Adipose tissue (tissue), 3 donors: ENCODE measurements at regions not wholly inside any gene's neighbourhood (a gene's known extent, or its start where the extent isn't known, plus 50 kb on each side); places are given as distances from the start of the nearest gene placed in this dataset.
"Not testable (repeated sequence)": the region's sequence is repeated elsewhere in the genome, so short reads cannot be mapped to it uniquely, and the experiment has no call there.

Experiments used
- H3K27ac ChIP-seq: one replicate; pipeline ENCODE4 v1.5.1; 2013; ENCODE audit warnings: low read depth, low read length
- WGBS, 3 donors: extraction: QIAGEN DNeasy Blood & Tissue Kit; methylation state at CpG; one replicate each; pipeline ENCODE4 v1.1.7; 2013; 5-methylcytosine and 5-hydroxymethylcytosine counted together
- donor health status: healthy with polysubstance abuse.
- donor health status: Bipolar disorder and iron deficiency.
- donor health status: healthy.

DNA sequence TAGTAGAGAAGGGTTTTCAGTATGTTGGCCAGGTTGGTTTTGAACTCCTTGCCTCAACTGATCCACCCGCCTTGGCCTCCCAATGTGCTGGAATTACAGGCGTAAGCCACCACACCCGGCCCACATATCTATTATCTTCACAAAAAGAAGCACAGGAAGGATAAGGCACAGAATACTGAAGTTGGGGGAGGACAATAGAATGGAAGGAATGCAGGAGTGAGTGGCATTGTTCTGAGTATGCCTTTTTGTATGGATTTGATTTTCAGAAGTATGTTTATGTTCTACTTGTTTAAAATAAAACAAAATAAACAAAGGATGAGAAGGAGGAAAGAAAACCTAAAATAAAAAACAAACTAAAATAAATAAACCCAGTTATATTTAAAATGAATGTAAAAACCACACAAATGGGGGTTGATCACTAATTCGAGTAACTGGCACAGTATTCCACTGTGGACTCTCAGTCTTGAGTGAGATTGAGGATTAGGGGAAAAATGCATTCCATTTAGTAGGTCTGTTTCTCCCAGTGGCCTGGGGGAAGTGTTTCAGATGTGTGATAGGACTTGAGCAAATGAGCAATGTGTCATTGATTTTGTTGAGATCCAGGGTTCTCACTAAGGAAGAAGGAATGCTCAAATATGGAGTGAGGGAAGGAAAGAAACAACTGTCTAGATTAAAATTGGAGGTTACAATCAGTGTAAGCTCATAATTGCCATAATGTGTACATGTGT lies 109.0 kb upstream of the C1QTNF7 start:
- H3K27ac ChIP-seq = no peak overlapping the region
- 79 to 90% (median 89%) methylated on average over 4 of the region's 4 CpGs for WGBS, 3 donors

DNA sequence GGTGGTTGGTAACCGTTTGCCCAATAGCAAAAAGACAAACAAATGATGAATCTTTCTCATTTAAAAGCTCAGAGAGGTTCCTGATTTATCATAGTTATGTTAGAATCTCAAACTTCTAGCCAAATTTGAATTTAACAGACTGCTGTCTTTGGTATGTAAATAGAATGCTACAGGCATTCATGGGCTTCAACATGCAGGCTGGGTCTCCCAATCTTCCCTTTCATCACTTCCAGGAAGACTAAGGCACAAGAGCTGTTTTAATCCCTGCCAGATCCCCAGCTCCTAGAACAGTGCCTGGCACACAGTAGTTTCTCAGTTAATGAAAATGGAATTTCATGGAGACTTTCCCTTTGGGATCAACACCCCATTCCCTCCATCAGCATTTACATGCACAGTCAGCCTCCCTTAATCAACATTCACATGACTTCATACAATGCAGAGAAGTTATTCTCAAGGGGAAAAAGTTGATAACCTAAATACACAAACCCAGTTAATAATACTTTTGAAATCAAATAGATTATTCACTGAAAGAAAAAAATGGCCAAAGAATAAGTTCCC lies 107.6 kb upstream of the C1QTNF7 start:
- H3K27ac ChIP-seq = no peak overlapping the region
- 38 to 74% (median 63%) methylated on average over 1 of the region's 1 CpG for WGBS, 3 donors

DNA sequence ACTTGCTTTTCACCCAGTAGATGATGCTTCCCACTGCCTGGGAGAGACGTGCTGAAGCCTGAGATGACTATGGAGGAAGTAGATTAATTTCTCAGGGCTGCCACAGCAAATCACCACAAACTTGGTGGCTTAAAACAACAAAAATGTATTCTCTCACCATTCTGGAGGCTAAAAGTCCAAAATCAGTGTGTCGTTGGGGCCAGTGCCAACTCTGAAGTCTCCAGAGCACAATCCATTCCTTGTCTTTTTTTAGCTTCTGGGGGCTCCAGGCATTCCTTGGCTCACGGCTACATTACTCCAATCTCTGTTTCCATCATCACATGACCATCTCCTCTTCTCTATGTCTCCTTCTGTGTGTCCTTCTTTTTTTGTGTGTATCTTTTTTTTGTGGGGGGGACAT lies 105.8 kb upstream of the C1QTNF7 start:
- WGBS, 3 donors = 37 to 57% (median 39%) methylated on average over 3 of the region's 3 CpGs

DNA sequence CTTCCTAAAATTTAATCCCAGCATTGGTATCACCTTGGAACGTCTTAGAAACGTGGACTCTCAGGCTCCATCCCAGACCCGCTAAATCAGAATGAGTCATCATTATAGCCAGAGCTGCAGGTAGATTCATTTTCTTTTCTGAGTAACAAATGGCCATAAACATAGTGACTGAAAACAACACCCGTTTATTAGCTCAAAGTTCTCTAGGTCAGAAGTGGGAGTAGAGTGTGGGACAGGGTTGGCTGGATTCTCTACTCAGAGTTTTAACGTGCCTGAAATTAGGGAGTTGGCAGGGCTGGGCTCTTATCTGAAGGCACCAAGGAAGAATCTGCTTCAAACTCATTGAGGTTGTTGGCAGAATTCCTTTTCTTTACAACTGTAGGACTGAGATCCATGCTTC lies 101.8 kb upstream of the C1QTNF7 start:
- 60 to 78% (median 65%) methylated on average over 5 of the region's 5 CpGs for WGBS, 3 donors
- H3K27ac ChIP-seq = no peak overlapping the region

More for the DNA sequence above, 105.8 kb upstream of the C1QTNF7 start:
- no peak overlapping the region for H3K27ac ChIP-seq

DNA sequence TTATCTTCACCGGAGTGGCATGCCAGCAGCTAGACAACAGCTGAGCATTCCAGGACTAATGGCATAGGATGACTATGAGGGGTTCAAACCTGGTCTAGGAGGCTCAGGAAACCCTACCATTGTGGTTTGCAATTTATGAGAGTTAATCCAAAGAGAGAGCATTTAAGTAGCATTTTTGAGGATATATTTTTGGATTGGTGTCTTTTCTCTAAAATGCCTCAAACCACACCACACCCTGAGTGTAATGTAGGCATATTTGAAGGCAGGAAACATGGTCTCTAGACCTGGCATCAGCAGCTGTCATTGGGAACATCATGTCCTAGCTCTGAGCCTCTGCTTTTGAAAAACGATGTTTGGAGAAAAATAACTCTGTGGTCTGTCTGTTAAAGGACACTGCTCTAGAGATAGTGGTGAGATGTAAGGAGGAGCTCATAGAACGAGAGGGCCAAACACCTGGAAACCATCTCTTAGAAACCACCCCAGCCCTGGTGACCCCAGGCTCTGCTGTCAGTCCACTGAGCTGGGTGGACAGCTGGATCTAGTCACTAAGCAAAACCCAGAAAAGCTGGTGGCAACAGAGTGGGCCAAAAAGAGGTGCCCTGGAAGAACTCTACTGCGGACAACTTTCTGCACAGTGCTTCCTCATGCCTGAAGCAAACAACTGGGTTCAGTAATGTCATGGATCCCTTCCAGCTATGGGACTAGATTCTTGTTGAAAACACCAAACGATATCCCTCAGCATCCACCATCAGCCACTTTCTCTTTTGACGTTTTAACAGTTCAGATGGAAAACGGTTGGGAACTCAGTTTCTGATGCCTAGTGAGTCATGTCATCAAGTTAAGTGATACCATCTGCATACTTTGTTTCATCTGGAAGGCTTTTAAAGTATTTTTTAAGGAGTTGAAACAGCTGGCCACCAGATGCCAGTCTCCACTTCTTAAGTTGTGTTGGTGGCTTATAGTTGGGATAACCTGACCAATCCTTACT lies 100.2 kb upstream of the C1QTNF7 start:
- H3K27ac ChIP-seq = no peak overlapping the region
- 67 to 74% (median 72%) methylated on average over 7 of the region's 7 CpGs for WGBS, 3 donors

DNA sequence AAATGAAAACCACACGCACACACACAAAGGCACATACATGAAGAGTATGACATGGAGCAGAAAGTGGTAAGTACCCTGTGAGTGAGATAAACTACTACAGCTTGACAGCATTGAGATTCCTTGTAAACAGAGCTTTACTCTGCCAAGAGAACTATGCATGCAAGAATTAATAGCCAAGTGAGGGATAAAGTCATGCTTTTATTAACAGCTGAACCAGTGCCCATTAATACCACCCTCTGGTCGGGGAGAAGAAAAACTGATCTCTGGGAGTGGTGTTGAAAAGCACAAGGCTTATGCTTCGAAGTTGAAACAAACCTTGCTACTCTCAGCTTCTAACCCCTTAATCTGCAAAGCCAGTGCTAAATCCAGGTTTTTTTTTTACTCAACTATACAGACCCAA lies 95.9 kb upstream of the C1QTNF7 start:
- H3K27ac ChIP-seq = no peak overlapping the region
- WGBS, 3 donors = 62 to 64% (median 63%) methylated on average over 3 of the region's 3 CpGs

DNA sequence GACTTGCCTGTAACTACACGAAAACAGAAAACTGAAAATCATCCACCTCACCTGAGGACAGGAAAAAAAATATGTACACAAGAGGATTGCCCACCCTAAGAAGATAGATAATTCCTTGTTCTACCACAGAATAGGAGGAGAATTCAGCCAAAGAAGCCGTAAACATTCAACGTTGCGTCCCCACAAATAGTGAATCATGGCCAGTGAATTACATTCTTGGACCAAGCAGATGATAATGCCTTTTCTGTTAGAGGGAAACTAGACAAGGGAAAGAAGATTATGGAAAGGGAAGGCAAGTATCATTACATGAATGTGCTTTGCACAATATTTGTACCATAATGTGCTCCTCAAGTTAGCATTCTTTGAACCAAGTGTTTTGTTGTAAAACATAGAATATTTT lies 95.5 kb upstream of the C1QTNF7 start:
- no peak overlapping the region for H3K27ac ChIP-seq
- 84 to 89% (median 86%) methylated on average over 4 of the region's 4 CpGs for WGBS, 3 donors

DNA sequence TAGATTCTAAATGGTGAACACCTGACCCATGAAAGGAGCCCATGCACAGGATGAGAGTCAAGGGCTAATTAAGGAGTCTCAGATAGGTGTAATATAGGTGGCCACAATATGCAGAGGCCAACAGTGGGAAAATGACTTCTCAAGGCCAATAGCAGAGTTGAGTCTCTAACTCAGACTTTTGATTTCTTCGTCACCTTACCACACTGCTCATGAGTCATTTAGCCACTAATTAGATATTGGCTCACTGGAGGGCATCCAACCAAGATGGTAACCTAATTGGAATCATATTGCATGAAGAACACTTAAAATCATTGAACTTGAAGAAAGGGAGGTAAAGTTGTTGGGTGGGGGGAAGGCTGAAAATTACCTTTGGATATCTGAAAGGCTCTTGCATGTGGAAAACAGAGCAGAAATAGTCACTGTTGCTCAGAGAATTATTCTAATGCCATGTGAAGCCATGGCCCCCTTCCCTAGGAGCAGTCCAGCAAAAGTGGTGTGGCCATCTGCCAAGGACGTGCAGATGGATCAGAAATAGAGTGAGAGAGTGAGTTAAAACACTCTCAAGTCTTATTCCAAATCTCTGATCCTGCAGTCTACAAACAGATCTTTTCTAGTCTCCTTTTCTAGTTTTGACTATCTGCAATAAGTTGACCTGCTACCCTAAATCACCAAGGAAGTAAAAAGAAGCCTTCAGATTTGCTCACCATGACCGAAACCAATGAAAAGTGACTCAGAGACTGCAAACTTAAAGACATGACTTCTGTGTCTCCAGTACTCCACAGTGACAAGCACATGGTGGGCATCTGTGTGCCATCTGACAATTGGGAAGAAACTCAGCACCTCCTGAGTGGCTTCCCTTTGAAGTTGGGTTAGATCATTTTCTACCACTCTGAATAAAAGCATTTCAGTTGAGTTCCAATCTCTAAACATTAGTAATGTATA lies 93.9 kb upstream of the C1QTNF7 start:
- H3K27ac ChIP-seq = no peak overlapping the region
- 65 to 80% (median 68%) methylated on average over 3 of the region's 3 CpGs for WGBS, 3 donors

DNA sequence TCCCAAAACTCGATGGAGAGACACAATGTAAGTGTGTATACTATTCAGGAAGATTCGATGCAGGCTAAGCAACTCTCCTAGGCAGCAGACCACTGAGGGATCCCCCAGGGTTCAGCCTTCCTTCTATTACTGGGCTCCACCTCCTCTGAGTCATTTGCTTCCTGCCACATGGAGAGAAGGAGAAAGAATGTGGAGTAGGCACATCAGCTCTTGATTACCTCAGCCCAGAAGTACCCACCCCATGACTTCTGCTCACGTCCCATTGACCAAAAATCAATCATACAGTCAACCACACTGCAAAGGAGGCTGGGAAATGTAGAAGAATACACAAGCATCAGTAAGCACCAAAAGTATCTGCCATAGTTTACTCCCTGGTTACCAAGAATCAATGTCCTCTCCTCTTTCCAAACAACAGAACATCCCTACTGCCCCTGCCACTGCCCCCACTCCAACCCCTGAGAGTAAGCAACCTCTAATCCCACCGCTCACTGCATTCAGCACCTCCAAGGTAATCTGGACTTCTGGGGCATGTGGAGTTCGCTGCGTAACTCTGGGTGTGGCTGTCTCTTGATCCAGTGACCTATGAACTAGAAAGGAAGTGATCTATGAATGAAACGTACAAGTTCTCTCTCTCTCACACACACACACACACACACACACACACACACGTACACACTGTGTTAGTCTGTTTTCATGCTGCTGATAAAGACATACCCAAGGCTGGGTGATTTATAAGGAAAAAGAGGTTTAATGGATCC lies 91.2 kb upstream of the C1QTNF7 start:
- H3K27ac ChIP-seq = no peak overlapping the region
- WGBS, 3 donors = 70 to 71% (median 70%) methylated on average over 8 of the region's 8 CpGs

DNA sequence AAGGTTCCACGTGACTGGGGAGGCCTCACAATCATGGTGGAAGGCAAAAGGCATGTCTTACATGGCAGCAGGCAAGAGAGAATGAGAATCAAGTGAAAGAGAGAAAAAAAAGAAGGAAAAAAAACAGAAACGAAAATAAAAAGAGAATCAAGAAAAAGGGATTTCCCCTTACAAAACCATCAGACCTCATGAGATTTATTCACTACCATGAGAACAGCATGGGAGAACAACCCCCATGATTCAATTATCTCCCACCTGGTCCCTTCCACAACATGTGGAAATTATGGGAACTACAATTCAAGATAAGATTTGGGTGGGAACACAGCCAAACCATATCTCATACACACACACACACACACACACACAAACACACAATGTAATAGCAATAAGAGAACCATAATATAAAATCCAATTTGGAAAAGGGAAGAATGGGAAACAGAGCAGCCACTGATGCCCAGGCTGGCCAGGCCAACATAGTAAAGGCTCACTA lies 90.6 kb upstream of the C1QTNF7 start:
- not testable (repeated sequence) for H3K27ac ChIP-seq

DNA sequence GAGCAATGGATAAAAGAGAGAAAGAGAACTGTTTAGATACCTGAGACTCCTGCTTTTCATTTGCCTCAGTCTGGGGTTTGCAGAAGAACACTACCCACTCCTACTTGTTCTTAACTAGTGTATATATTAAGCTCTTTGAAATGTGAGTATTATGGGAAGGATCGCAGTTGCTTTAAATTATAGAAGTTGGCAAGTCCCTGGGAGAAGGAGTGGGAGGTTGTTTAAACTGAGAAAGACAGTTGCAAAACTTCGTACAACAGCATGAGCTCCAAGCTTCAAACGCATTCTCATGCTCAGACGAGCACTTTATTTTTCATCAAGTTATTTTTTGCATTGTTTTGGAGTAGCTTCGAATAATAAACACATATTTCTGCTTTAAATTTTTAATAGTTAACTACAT lies 88.1 kb upstream of the C1QTNF7 start:
- H3K27ac ChIP-seq = no peak overlapping the region
- 43 to 58% (median 50%) methylated on average over 5 of the region's 5 CpGs for WGBS, 3 donors

More for the DNA sequence above, 90.6 kb upstream of the C1QTNF7 start:
- 66 to 71% (median 69%) methylated on average over 2 of the region's 2 CpGs for WGBS, 3 donors

DNA sequence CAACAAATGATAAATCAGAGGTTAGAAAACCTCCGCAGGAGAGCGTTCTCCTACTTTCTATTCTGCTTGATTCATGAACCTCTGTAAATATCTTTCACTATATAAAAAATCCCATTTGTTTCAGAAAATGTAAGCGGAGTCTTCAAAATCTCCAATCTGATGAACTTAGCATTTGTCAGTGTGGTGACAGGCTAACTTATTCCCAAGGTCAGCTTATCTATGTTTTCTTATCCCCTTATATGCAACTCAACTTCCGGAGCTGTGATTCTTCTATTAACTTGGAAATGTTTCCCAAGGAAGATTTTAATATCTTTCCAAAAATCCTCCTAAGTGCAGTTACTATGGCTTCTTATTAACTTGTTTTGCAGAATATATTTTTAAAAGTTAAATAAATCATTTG lies 87.5 kb upstream of the C1QTNF7 start:
- no peak overlapping the region for H3K27ac ChIP-seq
- 35 to 56% (median 47%) methylated on average over 4 of the region's 4 CpGs for WGBS, 3 donors

DNA sequence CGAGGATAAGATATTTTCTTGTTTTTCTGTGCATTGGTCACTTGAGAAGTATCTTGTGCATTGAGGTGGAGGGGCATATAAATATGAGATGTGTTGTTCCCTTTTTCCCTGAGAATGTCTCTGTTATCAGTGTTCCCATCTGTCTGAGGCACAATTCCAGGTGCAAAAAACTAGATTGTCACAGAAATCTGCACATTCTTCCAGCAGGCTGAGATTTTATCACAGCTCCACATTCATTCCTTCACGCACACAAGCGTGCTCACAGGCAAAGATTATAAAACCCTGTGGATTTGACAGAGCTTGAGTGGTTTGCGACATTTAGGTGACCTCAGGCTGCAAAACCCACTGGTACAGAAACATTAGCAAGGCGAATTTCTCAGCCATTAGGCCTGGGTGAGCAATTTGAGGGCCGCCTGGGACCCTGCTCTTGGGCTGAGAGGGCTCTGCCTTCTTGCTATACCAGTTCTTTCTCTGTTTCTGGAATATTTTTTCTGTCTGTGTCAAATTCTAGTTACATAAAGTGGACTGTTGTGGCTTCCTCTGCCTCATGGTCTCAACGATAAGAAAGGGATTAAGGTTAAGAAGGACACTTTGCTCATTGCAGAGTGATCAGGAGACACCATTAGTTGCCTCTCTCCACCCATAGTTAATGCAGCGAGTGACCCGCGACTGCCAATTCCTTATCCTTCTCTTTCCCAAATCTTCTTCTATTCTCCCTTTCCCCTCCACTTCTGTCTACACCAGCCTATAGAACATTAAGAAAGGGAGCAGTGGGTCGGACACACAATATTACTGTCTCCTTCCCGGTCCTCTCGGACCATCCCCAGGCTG lies 86.7 kb upstream of the C1QTNF7 start:
- WGBS, 3 donors = 73 to 79% (median 76%) methylated on average over 13 of the region's 13 CpGs
- H3K27ac ChIP-seq = no peak overlapping the region

DNA sequence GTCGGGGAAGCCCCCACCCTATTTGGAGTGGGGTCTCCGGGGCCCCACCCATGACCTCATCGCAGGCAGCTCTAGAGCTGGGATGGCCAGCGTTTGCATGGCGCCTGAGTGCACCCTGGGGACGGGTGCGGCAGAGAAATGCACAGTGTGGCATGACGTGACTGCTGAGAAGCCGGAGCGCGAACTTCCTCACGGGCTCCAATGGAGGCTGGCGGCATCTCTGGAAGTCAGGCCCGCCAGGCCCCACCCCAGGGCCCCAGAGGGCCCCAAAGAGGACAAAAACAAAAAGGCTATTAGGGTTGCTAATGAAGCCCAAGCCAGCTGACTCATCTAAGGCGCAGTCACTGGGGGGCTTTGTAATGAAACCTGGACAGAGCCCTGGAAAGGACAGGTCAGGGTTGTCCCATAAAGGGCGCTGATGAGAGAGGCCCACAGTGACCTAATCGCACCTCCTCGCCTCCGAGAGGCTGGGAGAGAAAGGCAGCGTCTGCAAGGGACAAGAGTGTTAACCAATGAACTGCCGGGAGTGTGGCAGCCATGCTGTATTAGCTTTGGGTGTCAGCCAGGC lies 86.0 kb upstream of the C1QTNF7 start:
- 88 to 95% (median 92%) methylated on average over 21 of the region's 21 CpGs for WGBS, 3 donors
- H3K27ac ChIP-seq = no peak overlapping the region

DNA sequence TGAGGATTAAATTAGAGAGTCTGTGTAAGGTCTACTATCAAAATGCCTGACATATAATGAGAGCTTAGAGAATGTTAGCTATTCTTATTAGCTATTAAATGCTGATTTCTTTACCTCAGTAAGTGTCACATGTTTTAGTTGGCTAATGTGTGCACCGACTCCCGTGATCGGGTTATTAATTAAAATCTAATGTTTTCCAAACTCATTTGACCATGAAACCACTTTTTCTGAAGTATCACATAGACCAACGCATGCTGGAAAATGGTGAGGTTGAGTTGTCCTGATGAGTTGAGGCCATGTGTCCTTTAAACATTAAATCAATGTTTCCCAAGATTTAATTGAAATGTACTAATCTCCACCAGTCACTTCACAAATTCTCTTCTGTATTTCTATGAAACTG lies 84.8 kb upstream of the C1QTNF7 start:
- H3K27ac ChIP-seq = no peak overlapping the region
- WGBS, 3 donors = 68 to 98% (median 95%) methylated on average over 4 of the region's 4 CpGs

DNA sequence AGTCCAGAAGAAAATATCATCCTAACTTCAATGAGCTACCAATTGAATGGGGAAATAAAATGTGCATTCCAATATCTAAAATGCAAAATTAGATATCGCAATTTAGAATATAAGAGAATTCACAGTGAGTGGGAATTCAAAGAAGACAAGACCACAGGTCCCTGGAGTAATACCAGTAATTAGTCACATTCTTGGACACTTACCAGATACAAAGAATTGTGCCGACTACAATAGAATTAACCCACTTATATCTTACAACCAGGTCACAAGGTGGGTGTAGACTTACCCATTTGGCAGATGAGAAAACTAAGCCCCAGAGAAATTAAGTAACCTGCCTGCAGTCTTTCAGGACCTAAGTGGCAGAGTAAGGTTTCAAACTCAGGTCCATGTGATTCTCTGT lies 84.3 kb upstream of the C1QTNF7 start:
- H3K27ac ChIP-seq = no peak overlapping the region
- 25 to 29% (median 27%) methylated on average over 2 of the region's 2 CpGs for WGBS, 3 donors
